Chondrocyte (in vitro differentiated cells): ENCODE measurements at regions not wholly inside any gene's neighbourhood (a gene's known extent, or its start where the extent isn't known, plus 50 kb on each side); places are given as distances from the start of the nearest gene placed in this dataset.

Experiments
- DNase-seq: peaks from one replicate; pipeline ENCODE4 v3.0.0; 2021; ENCODE audit warnings: mixed read lengths, low spot score
- H3K27ac Mint-ChIP-seq: one replicate; pipeline ENCODE4 v1.8.0; 2021; ENCODE audit warnings: mild to moderate bottlenecking, moderate library complexity, mixed read lengths; ENCODE audit not compliant: unreplicated experiment
- H3K27me3 Mint-ChIP-seq: 2 replicates; pipeline ENCODE4 v1.8.0; 2021; ENCODE audit warnings: low read depth, mixed read lengths
- H3K36me3 Mint-ChIP-seq: 2 replicates; pipeline ENCODE4 v1.8.0; 2021; ENCODE audit warnings: low read depth, mixed read lengths
- H3K4me1 Mint-ChIP-seq: 2 replicates; pipeline ENCODE4 v1.8.0; 2021; ENCODE audit warnings: low read depth, mild to moderate bottlenecking, mixed read lengths
- H3K4me3 Mint-ChIP-seq: one replicate; pipeline ENCODE4 v1.8.0; 2021; ENCODE audit warnings: mild to moderate bottlenecking, moderate library complexity, mixed read lengths; ENCODE audit not compliant: unreplicated experiment
- H3K9me3 Mint-ChIP-seq: 2 replicates; pipeline ENCODE4 v1.8.0; 2021; ENCODE audit warnings: low read depth, mixed read lengths
- TF ChIP-seq, protein P1 (sequence below): fragments of 200-600 bp; sonication (generic); IDR thresholded peaks from 2 replicates; pipeline ENCODE4 v1.5.0; 2021; ENCODE audit warnings: antibody characterized with exemption, mild to moderate bottlenecking, moderate library complexity

- H3K27ac Mint-ChIP-seq = no peak overlapping the region
- no peak overlapping the region for H3K4me3 Mint-ChIP-seq
- peaks cover 1% of the 10 kb centered on the region for H3K4me1 Mint-ChIP-seq
- TF ChIP-seq, protein P1, sequence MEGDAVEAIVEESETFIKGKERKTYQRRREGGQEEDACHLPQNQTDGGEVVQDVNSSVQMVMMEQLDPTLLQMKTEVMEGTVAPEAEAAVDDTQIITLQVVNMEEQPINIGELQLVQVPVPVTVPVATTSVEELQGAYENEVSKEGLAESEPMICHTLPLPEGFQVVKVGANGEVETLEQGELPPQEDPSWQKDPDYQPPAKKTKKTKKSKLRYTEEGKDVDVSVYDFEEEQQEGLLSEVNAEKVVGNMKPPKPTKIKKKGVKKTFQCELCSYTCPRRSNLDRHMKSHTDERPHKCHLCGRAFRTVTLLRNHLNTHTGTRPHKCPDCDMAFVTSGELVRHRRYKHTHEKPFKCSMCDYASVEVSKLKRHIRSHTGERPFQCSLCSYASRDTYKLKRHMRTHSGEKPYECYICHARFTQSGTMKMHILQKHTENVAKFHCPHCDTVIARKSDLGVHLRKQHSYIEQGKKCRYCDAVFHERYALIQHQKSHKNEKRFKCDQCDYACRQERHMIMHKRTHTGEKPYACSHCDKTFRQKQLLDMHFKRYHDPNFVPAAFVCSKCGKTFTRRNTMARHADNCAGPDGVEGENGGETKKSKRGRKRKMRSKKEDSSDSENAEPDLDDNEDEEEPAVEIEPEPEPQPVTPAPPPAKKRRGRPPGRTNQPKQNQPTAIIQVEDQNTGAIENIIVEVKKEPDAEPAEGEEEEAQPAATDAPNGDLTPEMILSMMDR = no peak
- H3K36me3 Mint-ChIP-seq = no peaks in the 10 kb centered on the region
- no peaks in the 10 kb centered on the region for H3K9me3 Mint-ChIP-seq
- H3K27me3 Mint-ChIP-seq = peaks cover 13% of the 10 kb centered on the region
- DNase-seq = no peak
Measured at GRCh38 chr9:20138841-20139240, 350.0 kb upstream of the SLC24A2 start.

DNA sequence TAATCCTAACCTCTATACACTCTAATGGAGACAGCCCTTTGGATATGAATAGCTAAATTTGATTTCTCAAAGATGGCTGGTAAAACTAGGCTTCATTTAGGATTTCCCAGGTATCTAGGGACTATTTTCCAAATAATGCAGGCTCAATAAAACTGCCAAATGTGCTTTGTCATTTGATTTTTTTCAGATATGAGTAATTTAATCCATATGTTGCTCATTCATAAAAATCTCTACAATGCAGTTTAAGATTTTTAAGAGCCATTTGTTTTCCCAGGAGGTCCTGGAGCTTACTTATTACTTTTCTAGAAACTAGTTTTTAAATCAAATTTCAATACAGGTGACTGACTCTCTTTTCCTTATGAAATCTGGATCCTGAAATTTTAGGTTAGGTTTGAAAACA is 349.3 kb upstream of the SLC24A2 start:
- no peak overlapping the region for H3K4me3 Mint-ChIP-seq
- peaks cover 14% of the 10 kb centered on the region for H3K27me3 Mint-ChIP-seq
- H3K27ac Mint-ChIP-seq = no peak overlapping the region
- H3K9me3 Mint-ChIP-seq = no peaks in the 10 kb centered on the region
- H3K4me1 Mint-ChIP-seq = no peaks in the 10 kb centered on the region
- no peaks in the 10 kb centered on the region for H3K36me3 Mint-ChIP-seq
- TF ChIP-seq, protein P1 = no peak
- DNase-seq = no peak

GRCh38 chr9:20137425-20137824 is 348.6 kb upstream of the SLC24A2 start:
- DNase-seq = no peak
- Mint-ChIP-seq H3K36me3 (no peaks in the 10 kb centered on the region), H3K27ac (no peak overlapping the region), H3K27me3 (peaks cover 14% of the 10 kb centered on the region), H3K4me3 (no peak overlapping the region), H3K9me3 (no peaks in the 10 kb centered on the region), H3K4me1 (no peaks in the 10 kb centered on the region)
- TF ChIP-seq, protein P1 = no peak

DNA sequence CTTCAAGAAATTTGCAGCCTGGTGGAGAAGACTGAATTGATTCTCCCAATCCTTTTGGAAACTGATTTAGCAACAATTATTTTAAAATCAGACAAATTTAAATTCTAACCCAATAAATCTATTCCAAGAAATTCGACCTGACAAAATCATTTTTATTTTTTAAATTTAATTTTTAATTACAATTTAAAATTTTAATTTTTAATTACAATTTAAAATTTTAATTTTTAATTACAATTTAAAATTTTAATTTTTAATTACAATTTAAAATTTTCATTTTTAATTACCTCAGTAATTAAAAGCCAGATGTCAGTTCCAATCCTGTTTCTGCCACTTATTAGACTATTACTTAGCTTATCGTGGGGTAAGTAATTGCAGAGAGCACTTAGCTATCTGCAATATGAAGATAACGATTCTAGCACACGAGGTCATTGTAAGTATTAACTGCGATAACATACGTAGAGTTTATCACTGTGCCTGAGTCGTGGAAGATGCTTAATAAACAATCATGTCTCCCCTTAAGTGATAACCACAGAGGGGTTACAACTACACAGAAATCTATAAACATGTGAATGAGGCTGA is 346.4 kb upstream of the SLC24A2 start:
- DNase-seq = no peak
- Mint-ChIP-seq H3K4me1 (no peaks in the 10 kb centered on the region), H3K9me3 (no peaks in the 10 kb centered on the region), H3K4me3 (no peak overlapping the region), H3K36me3 (no peaks in the 10 kb centered on the region), H3K27ac (no peak overlapping the region), H3K27me3 (peaks cover 17% of the 10 kb centered on the region)
- TF ChIP-seq, protein P1 = no peak

DNA sequence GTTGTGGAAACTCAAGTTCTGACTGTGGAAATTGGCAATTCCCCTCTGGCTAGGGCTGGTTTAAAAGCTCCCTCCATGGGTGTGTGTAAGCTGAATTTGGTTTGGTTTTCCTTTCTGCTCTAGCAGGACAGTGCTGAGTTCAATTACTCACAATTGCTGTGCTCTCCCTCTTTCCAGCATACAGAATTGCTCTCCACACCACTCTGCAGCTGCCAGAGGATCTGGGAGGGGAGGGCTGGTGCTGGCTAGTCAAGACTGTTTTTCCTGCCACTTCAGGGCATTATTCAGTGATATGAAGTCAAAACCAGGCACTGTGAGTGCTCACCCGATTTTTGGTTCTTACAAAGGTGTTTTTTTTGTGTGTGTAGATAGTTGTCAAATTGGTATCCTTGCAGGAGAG is 336.9 kb upstream of the SLC24A2 start:
- no peak overlapping the region for H3K27ac Mint-ChIP-seq
- no peak for DNase-seq
- H3K36me3 Mint-ChIP-seq = no peaks in the 10 kb centered on the region
- no peak overlapping the region for H3K4me3 Mint-ChIP-seq
- peaks cover 3% of the 10 kb centered on the region for H3K27me3 Mint-ChIP-seq
- H3K9me3 Mint-ChIP-seq = no peaks in the 10 kb centered on the region
- no peaks in the 10 kb centered on the region for H3K4me1 Mint-ChIP-seq
- TF ChIP-seq, protein P1 = no peak
